LNCaP clone FGC (cell line): ENCODE measurements at regions not wholly inside any gene's neighbourhood (a gene's known extent, or its start where the extent isn't known, plus 50 kb on each side); places are given as distances from the start of the nearest gene placed in this dataset.

Source experiments
- DNase-seq: peaks from one replicate; pipeline ENCODE4 v3.0.0-alpha.2; 2011; ENCODE audit warnings: low read depth
- H3K4me3 ChIP-seq: 2 replicates; pipeline ENCODE4 v1.5.1; 2011; ENCODE audit warnings: mild to moderate bottlenecking, low read depth, low read length, control low read depth
- TF ChIP-seq, protein P1 (sequence below): IDR thresholded peaks from 2 replicates; pipeline ENCODE4 v1.5.1; 2012; ENCODE audit warnings: mild to moderate bottlenecking; ENCODE audit not compliant: control insufficient read depth, insufficient read depth; ENCODE audit errors: extremely low read depth

DNA sequence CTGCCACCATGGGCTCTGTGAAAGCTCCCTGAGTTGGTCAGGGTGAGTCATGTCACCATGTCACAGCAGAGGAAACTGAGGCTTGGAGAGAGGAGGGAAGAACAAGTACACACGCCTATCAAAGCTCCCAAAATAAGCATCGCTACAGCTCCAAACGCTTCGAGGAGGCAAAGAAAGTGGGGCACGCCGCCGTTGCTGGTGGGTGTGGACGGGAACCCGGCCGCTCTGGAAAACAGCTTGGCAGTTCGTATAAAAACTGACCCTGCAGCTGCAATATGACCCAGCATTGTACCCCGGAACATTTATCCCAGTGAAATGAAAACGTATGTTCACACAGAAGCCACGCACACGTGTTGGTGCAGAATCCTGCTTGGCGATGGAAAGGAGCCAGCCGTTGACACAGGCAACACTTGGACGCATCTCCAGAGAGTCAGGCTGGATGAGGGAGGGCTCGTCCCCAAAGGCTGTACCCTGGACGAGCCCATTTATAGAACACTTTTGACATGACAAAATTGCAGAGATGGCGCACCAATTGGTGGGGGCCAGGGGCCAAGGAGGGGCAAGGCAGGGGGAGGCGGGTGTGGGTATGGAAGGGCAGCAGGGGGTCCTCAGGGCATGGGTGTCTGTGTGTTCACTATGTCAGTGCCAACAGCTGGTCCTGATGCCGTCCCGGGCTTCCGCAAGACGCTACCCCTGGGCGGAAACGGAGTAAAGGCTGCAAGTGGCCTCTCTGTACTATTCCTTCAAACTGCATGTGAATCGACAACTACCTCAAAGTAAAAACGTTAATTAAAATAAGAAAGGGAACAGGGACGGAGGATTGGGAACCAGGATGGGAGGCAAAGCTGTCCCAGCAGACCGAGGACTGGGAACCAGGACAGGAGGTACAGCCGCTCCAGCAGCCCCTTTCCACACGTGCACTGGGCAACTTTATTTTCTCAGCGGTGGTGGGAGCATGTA lies 173.0 kb downstream of the OLFM1 start:
- TF ChIP-seq, protein P1, sequence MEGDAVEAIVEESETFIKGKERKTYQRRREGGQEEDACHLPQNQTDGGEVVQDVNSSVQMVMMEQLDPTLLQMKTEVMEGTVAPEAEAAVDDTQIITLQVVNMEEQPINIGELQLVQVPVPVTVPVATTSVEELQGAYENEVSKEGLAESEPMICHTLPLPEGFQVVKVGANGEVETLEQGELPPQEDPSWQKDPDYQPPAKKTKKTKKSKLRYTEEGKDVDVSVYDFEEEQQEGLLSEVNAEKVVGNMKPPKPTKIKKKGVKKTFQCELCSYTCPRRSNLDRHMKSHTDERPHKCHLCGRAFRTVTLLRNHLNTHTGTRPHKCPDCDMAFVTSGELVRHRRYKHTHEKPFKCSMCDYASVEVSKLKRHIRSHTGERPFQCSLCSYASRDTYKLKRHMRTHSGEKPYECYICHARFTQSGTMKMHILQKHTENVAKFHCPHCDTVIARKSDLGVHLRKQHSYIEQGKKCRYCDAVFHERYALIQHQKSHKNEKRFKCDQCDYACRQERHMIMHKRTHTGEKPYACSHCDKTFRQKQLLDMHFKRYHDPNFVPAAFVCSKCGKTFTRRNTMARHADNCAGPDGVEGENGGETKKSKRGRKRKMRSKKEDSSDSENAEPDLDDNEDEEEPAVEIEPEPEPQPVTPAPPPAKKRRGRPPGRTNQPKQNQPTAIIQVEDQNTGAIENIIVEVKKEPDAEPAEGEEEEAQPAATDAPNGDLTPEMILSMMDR = no peak
- DNase-seq = no peak
- H3K4me3 ChIP-seq = no peak overlapping the region

GRCh38 chr9:135262248-135262647 lies 174.8 kb downstream of the OLFM1 start:
- DNase-seq = no peak
- TF ChIP-seq, protein P1 = no peak
- no peak overlapping the region for H3K4me3 ChIP-seq

DNA sequence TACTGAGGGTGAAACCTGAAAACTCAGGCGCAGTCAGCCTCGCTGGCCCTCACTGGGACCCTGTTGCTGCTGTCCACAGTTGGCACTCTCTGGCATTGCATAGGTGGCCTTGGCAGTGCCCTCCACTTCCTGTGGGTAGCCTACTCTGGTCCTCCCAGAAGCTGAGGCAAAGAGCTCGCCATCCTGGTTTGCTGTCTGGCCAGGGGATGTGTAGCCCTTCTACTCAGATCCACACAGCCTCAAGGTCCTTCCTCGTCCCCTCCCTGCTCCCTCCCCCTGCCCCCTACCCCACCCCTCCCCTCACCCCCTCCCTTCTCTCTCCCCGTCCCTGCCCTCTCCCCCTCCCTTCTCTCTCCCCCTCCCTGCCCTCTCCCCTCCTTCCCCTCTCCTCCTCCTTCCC lies 176.0 kb downstream of the OLFM1 start:
- DNase-seq = no peak
- TF ChIP-seq, protein P1 = no peak

GRCh38 chr9:135265931-135266330 lies 178.5 kb downstream of the OLFM1 start:
- H3K4me3 ChIP-seq = no peak overlapping the region
- DNase-seq = no peak
- TF ChIP-seq, protein P1 = no peak

More for the DNA sequence above, 176.0 kb downstream of the OLFM1 start:
- H3K4me3 ChIP-seq = no peak overlapping the region

DNA sequence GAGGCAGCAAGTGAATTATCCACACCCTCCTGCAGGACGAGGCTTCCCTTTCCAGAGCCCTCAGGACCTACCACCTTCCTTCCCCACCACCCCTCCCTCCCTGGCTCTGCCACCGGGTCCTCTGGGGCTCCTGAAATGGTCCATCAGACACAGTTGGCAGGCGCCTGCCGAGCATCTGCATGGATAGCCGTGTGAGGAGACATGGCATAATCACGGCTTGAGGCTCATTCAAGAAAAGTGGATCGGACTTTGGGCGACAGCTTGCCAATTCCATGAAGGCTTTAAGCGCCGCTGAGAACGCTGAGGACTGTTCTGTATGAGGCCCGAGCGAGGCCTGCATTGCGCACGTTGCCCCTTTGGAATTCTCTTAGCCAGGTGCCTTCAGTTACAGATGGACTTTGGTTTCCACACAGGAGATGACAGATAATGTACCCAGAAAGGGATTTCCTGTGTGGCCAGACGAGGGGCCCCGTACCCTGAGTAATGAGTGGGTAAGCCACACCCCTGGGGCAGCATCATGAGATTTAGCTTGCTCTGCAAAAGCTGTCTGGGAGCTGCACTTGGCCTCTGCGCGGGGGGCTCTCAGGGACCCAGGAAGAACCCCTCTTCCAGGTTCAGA lies 179.8 kb downstream of the OLFM1 start:
- TF ChIP-seq, protein P1 = no peak
- H3K4me3 ChIP-seq = no peak overlapping the region

DNA sequence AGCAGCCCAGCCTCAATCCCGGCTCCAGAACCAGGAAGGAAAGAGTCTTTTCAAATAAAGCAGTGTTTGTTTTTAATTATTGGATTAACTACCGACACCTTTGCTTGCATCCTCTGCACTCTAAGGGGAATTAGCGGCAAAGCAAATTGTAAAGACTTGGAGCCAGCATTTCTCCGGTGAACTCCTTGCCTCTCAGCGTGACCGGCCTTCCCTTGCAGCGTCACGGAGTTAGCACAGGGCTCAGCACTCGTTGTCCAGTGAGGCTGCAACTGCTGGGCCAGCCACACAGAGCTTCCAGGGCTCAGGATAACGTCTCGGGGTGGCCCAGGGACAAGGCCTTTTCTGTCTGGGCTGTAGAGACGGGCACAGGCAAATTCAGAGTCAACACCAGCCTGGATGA lies 180.6 kb downstream of the OLFM1 start:
- no peak overlapping the region for H3K4me3 ChIP-seq
- no peak for DNase-seq
- TF ChIP-seq, protein P1 = no peak

More for the DNA sequence above, 179.8 kb downstream of the OLFM1 start:
- DNase-seq = no peak
